NT2/D1 (cell line): ENCODE measurements at regions not wholly inside any gene's neighbourhood (a gene's known extent, or its start where the extent isn't known, plus 50 kb on each side); places are given as distances from the start of the nearest gene placed in this dataset.
"Not testable (repeated sequence)": the region's sequence is repeated elsewhere in the genome, so short reads cannot be mapped to it uniquely, and the experiment has no call there.

Experiments used
- YY1 ChIP-seq: IDR thresholded peaks from 2 replicates; pipeline ENCODE4 v1.6.1; 2011; ENCODE audit not compliant: insufficient read length, insufficient read depth
- ZNF274 ChIP-seq: IDR thresholded peaks from 2 replicates; pipeline ENCODE4 v1.6.1; 2011; ENCODE audit warnings: mild to moderate bottlenecking, low read depth, low read length

GRCh38 chr16:85519050-85519440 is 94.1 kb upstream of the GSE1 start:
- TF ChIP-seq YY1, ZNF274: not testable (repeated sequence)
